Esophagus muscularis mucosa (tissue), 4 donors: ENCODE measurements at regions not wholly inside any gene's neighbourhood (a gene's known extent, or its start where the extent isn't known, plus 50 kb on each side); places are given as distances from the start of the nearest gene placed in this dataset.

ENCODE experiments used
- DNase-seq: peaks from one replicate; pipeline ENCODE4 v3.0.0-alpha.2; 2017; ENCODE audit errors: extremely low spot score
- H3K27ac ChIP-seq, 4 donors: fragments of 200-600 bp; sonication (generic); replicated peaks in 1 of 4; 1 replicate in 3 of 4; 2 replicates in 1 of 4; pipeline ENCODE4 v1.5.1; 2016 to 2019; ENCODE audit warnings: mild to moderate bottlenecking in 1 of 4
- H3K27me3 ChIP-seq, 4 donors: fragments of 200-600 bp; sonication (generic); one replicate each; pipeline versions ENCODE4 v1.5.1 to v1.6.0; 2016 to 2019
- H3K36me3 ChIP-seq, 4 donors: fragments of 200-600 bp; sonication (generic); one replicate each; pipeline ENCODE4 v1.5.1; 2016 to 2019
- H3K4me1 ChIP-seq, 4 donors: fragments of 200-600 bp; sonication (generic); one replicate each; pipeline ENCODE4 v1.5.1; 2016 to 2019
- H3K4me3 ChIP-seq, 4 donors: fragments of 200-600 bp; sonication (generic); 1 replicate in 2 of 4; 2 replicates in 2 of 4; pipeline ENCODE4 v1.5.1; 2016 to 2019; ENCODE audit warnings: mild to moderate bottlenecking in 4 of 4, moderate library complexity in 1 of 4
- H3K9me3 ChIP-seq, 4 donors: fragments of 200-600 bp; sonication (generic); 1 replicate in 3 of 4; 2 replicates in 1 of 4; pipeline ENCODE4 v1.5.1; 2016 to 2019
- EP300 ChIP-seq: sonication (generic); formaldehyde crosslinking; IDR thresholded peaks from one replicate; pipeline ENCODE4 v1.6.1; 2017; ENCODE audit warnings: antibody characterized with exemption
- POLR2A ChIP-seq: fragments of 450-650 bp; IDR thresholded peaks from one replicate; pipeline ENCODE4 v1.6.1; 2017; ENCODE audit warnings: antibody characterized with exemption, moderate library complexity, mild to moderate bottlenecking, low read depth
- POLR2AphosphoS5 ChIP-seq, 2 donors: sonication (generic); formaldehyde crosslinking; IDR thresholded peaks; one replicate each; pipeline ENCODE4 v1.6.1; 2017; ENCODE audit warnings: antibody characterized with exemption in 2 of 2
- WGBS: methylation state at CpG from one replicate; pipeline ENCODE4 v1.1.5; 2018; 5-methylcytosine and 5-hydroxymethylcytosine counted together
- intact Hi-C: fragments of 100-400 bp; cut with DNase I; formaldehyde crosslinking; loops from one replicate; pipeline ENCODE4 v1.15.1; 2023
- TF ChIP-seq, protein P1 (sequence below), 3 experiments: fragments of 200-600 bp in 2 of 3; fragments of 450-650 bp in 1 of 3; sonication (generic) in 2 of 3; IDR thresholded peaks; one replicate each; pipeline ENCODE4 v1.5.1; 2017 to 2019; ENCODE audit warnings: antibody characterized with exemption in 3 of 3, mild to moderate bottlenecking in 2 of 3, moderate library complexity in 1 of 3

DNA sequence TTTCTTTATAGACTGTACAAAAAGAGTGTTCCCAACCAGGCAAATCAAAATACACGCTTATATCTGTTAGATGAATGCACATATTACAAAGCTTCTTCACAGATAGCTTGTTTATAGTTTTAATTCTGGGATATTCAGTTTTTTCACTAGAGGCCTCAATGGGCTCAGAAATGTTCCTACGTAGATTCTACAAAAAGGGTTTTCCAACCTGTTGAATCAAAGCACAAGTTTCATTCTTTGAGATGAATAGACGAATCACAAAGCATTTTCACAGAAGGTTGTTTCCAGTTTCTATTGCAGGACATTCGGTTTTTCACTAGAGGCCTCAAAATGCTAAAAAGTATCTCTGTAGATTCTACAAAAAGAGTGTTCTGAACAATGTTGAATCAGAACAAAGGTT is 1490.3 kb downstream of the UQCRFS1 start:
- Histone ChIP-seq H3K4me1 (no peaks in the 10 kb centered on the region), H3K9me3 (peaks cover 0 to 36% (median 17%) of the 10 kb centered on the region in 4 donors), H3K4me3 (no peak overlapping the region), H3K27ac (no peak overlapping the region), H3K27me3 (no peaks in the 10 kb centered on the region), H3K36me3 (peaks cover 0 to 12% (median 0%) of the 10 kb centered on the region in 4 donors)
- TF ChIP-seq, protein P1, sequence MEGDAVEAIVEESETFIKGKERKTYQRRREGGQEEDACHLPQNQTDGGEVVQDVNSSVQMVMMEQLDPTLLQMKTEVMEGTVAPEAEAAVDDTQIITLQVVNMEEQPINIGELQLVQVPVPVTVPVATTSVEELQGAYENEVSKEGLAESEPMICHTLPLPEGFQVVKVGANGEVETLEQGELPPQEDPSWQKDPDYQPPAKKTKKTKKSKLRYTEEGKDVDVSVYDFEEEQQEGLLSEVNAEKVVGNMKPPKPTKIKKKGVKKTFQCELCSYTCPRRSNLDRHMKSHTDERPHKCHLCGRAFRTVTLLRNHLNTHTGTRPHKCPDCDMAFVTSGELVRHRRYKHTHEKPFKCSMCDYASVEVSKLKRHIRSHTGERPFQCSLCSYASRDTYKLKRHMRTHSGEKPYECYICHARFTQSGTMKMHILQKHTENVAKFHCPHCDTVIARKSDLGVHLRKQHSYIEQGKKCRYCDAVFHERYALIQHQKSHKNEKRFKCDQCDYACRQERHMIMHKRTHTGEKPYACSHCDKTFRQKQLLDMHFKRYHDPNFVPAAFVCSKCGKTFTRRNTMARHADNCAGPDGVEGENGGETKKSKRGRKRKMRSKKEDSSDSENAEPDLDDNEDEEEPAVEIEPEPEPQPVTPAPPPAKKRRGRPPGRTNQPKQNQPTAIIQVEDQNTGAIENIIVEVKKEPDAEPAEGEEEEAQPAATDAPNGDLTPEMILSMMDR (IDR thresholded peaks at IDR 0.05), result no peak
- no peak for TF ChIP-seq POLR2A
- DNase-seq, result no peak
- WGBS, result 78% methylated on average over 4 of the region's 4 CpGs
- intact Hi-C loops, result no loop called here

GRCh38 chr19:27720155-27720554 is 1492.8 kb downstream of the UQCRFS1 start:
- no peak overlapping the region for H3K4me3 ChIP-seq

GRCh38 chr19:27719034-27719433 is 1493.9 kb downstream of the UQCRFS1 start:
- Histone ChIP-seq H3K27me3 (no peaks in the 10 kb centered on the region), H3K36me3 (no peaks in the 10 kb centered on the region), H3K9me3 (peaks cover 0 to 22% (median 9%) of the 10 kb centered on the region in 4 donors), H3K4me3 (no peak overlapping the region), H3K27ac (no peak overlapping the region), H3K4me1 (no peaks in the 10 kb centered on the region)
- TF ChIP-seq POLR2A (no peak), EP300 (no peak), POLR2AphosphoS5 (IDR thresholded peaks at IDR 0.05) (no peak)
- TF ChIP-seq, protein P1 (IDR thresholded peaks at IDR 0.05), result no peak
- DNase-seq, result no peak
- intact Hi-C loops, result no loop called here
- 85% methylated on average over 6 of the region's 6 CpGs for WGBS

More at GRCh38 chr19:27720155-27720554, 1492.8 kb downstream of the UQCRFS1 start:
- no peak for DNase-seq
- peaks cover 0 to 30% (median 17%) of the 10 kb centered on the region in 4 donors for H3K9me3 ChIP-seq
- 88% methylated on average over 3 of the region's 5 CpGs for WGBS
- intact Hi-C loops, result no loop called here
- no peaks in the 10 kb centered on the region for H3K4me1 ChIP-seq
- TF ChIP-seq POLR2A, result no peak
- no peak for TF ChIP-seq POLR2AphosphoS5 (IDR thresholded peaks at IDR 0.05)
- TF ChIP-seq EP300, result no peak
- TF ChIP-seq, protein P1 (IDR thresholded peaks at IDR 0.05), result no peak
- H3K36me3 ChIP-seq, result no peaks in the 10 kb centered on the region
- H3K27ac ChIP-seq, result no peak overlapping the region
- no peaks in the 10 kb centered on the region for H3K27me3 ChIP-seq

DNA sequence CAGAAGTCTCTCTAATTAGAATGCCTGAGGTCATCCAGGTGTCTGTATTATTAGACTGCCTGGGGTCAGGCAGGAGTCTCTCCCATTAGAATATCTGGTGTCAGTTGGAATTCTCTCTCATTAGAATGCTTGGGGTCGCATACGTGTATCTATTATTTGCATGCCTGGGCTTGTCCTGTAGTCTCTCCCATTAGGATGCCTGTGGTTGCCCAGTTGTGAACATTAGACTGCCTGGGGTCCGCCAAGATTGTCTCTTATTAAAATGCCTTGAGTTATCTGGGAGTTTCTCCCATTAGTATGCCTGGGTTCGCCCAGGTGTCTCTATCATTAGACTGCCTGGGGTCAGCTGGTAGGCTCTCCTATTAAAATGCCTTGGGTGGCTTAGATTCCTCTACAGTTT is 1494.7 kb downstream of the UQCRFS1 start:
- no peak for DNase-seq
- Histone ChIP-seq H3K27ac (no peak overlapping the region), H3K4me1 (no peaks in the 10 kb centered on the region), H3K4me3 (no peak overlapping the region), H3K9me3 (peaks cover 0 to 22% (median 3%) of the 10 kb centered on the region in 4 donors), H3K36me3 (no peaks in the 10 kb centered on the region), H3K27me3 (no peaks in the 10 kb centered on the region)
- intact Hi-C loops, result no loop called here
- WGBS, result 83% methylated on average over 4 of the region's 4 CpGs
- TF ChIP-seq POLR2AphosphoS5 (IDR thresholded peaks at IDR 0.05) (no peak), EP300 (no peak), POLR2A (no peak)
- TF ChIP-seq, protein P1 (IDR thresholded peaks at IDR 0.05), result no peak

DNA sequence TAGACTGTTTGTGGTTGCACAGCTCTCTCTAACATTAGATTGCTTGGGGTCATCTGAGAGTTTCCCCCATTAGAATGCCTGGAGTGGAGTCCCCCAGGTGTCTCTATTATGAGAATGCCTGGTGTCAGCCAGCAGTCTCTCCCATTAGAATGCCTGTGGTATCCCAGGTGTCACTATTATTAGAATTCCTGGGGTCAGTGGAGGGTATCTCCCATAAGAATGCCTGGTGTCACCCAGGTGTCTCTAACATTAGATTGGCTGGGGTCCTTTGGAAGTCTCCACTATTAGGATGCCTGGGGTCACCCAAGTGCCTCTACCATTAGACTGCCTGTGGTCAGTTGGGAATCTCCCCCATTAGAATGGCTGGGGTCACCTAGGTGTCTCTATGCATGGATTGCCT is 1495.1 kb downstream of the UQCRFS1 start:
- no peak overlapping the region for H3K27ac ChIP-seq
- H3K9me3 ChIP-seq, result peaks cover 0 to 18% (median under 1%) of the 10 kb centered on the region in 4 donors
- no peaks in the 10 kb centered on the region for H3K4me1 ChIP-seq
- TF ChIP-seq EP300, result no peak
- TF ChIP-seq POLR2A, result no peak
- no peak for TF ChIP-seq POLR2AphosphoS5 (IDR thresholded peaks at IDR 0.05)
- TF ChIP-seq, protein P1 (IDR thresholded peaks at IDR 0.05), result no peak
- no peak for DNase-seq
- no peak overlapping the region for H3K4me3 ChIP-seq
- intact Hi-C loops, result no loop called here
- no peaks in the 10 kb centered on the region for H3K36me3 ChIP-seq
- H3K27me3 ChIP-seq, result no peaks in the 10 kb centered on the region
